ENCODE measurements at regions not wholly inside any gene's neighbourhood (a gene's known extent, or its start where the extent isn't known, plus 50 kb on each side); places are given as distances from the start of the nearest gene placed in this dataset.

DNA sequence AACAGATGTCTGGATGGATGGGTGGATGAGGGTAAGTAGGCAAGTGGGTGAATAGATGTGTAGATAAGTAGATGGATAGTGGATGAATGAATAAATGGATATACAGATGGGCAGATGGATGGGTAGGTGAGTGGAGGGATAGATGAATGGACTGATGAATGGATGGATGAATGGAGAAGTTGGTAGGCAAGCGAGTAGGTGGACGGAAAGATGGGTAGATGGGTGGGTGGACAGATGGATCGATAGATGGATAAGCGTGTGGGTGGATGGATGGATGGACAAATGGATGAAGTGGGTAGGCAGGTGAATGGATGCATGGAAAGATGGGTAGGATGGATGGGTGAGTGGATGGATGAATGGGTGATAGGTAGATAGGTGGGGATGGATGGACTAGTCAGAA, 393.2 kb downstream of the SHANK2 start:
- TF ChIP-seq, protein P1, sequence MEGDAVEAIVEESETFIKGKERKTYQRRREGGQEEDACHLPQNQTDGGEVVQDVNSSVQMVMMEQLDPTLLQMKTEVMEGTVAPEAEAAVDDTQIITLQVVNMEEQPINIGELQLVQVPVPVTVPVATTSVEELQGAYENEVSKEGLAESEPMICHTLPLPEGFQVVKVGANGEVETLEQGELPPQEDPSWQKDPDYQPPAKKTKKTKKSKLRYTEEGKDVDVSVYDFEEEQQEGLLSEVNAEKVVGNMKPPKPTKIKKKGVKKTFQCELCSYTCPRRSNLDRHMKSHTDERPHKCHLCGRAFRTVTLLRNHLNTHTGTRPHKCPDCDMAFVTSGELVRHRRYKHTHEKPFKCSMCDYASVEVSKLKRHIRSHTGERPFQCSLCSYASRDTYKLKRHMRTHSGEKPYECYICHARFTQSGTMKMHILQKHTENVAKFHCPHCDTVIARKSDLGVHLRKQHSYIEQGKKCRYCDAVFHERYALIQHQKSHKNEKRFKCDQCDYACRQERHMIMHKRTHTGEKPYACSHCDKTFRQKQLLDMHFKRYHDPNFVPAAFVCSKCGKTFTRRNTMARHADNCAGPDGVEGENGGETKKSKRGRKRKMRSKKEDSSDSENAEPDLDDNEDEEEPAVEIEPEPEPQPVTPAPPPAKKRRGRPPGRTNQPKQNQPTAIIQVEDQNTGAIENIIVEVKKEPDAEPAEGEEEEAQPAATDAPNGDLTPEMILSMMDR (IDR thresholded peaks at IDR 0.05), result no peak
- TF ChIP-seq POLR2A (IDR thresholded peaks at IDR 0.05), result no peak
